Anterior cingulate cortex (tissue), 58 donors: ENCODE measurements at regions not wholly inside any gene's neighbourhood (a gene's known extent, or its start where the extent isn't known, plus 50 kb on each side); places are given as distances from the start of the nearest gene placed in this dataset.
"Not testable (repeated sequence)": the region's sequence is repeated elsewhere in the genome, so short reads cannot be mapped to it uniquely, and the experiment has no call there.

Source experiments
- DNase-seq, 58 donors: peaks; one replicate each; lab custom pipeline; 2025; lab: John Stamatoyannopoulos, UW

GRCh38 chr14:106365371-106365770, 839.0 kb downstream of the TMEM121 start:
- DNase-seq, result not testable (repeated sequence)

GRCh38 chr14:106365894-106366293, 839.5 kb downstream of the TMEM121 start:
- not testable (repeated sequence) for DNase-seq

- not testable (repeated sequence) for DNase-seq
Observed at GRCh38 chr14:106366971-106367370, 840.6 kb downstream of the TMEM121 start.

GRCh38 chr14:106369456-106369855, 843.1 kb downstream of the TMEM121 start:
- DNase-seq, result not testable (repeated sequence)

- DNase-seq, result peak in 2 of 58 donors; percentile 0 to 2
Observed at GRCh38 chr14:106372870-106373652, 846.7 kb downstream of the TMEM121 start.

- DNase-seq, result not testable (repeated sequence)
Observed at GRCh38 chr14:106373653-106374110, 847.3 kb downstream of the TMEM121 start.

- no peak for DNase-seq
Observed at GRCh38 chr14:106377432-106377831, 851.0 kb downstream of the TMEM121 start.

- DNase-seq, result no peak
Observed at GRCh38 chr14:106378191-106378590, 851.8 kb downstream of the TMEM121 start.

- DNase-seq, result no peak
Observed at GRCh38 chr14:106380740-106381139, 854.4 kb downstream of the TMEM121 start.

- not testable (repeated sequence) for DNase-seq
Observed at GRCh38 chr14:106389186-106389585, 862.8 kb downstream of the TMEM121 start.

- DNase-seq, result no peak
Observed at GRCh38 chr14:106390401-106390800, 864.0 kb downstream of the TMEM121 start.

GRCh38 chr14:106390947-106391346, 864.6 kb downstream of the TMEM121 start:
- no peak for DNase-seq

GRCh38 chr14:106393742-106394141, 867.4 kb downstream of the TMEM121 start:
- DNase-seq, result no peak

GRCh38 chr14:106395456-106396050, 869.2 kb downstream of the TMEM121 start:
- no peak for DNase-seq

- DNase-seq, result no peak
Observed at GRCh38 chr14:106396999-106397398, 870.6 kb downstream of the TMEM121 start.

- not testable (repeated sequence) for DNase-seq
Observed at GRCh38 chr14:106398931-106399331, 872.5 kb downstream of the TMEM121 start.

- not testable (repeated sequence) for DNase-seq
Observed at GRCh38 chr14:106401316-106401715, 874.9 kb downstream of the TMEM121 start.

GRCh38 chr14:106410229-106410628, 883.8 kb downstream of the TMEM121 start:
- DNase-seq, result not testable (repeated sequence)

- no peak for DNase-seq
Observed at GRCh38 chr14:106414464-106414863, 888.1 kb downstream of the TMEM121 start.

GRCh38 chr14:106417224-106418049, 891.1 kb downstream of the TMEM121 start:
- peak in 1 of 58 donors; percentile 8 for DNase-seq
